ENCODE measurements at regions not wholly inside any gene's neighbourhood (a gene's known extent, or its start where the extent isn't known, plus 50 kb on each side); places are given as distances from the start of the nearest gene placed in this dataset.

- TF ChIP-seq POLR2AphosphoS5 (IDR thresholded peaks at IDR 0.05) (no peak), CTCF (IDR thresholded peaks at IDR 0.05) (no peak)
These were observed 680.9 kb upstream of the TBX3 start for GRCh38 chr12:115364921-115365320.
